Motor neuron (in vitro differentiated cells): ENCODE measurements at regions not wholly inside any gene's neighbourhood (a gene's known extent, or its start where the extent isn't known, plus 50 kb on each side); places are given as distances from the start of the nearest gene placed in this dataset.
"Not testable (repeated sequence)": the region's sequence is repeated elsewhere in the genome, so short reads cannot be mapped to it uniquely, and the experiment has no call there.

Experiments used
- ATAC-seq, 8 experiments: fragments of 200-7000 bp; cut with Tn5 transposase; replicated peaks in 6 of 8; 2 replicates each; pipeline ENCODE4 v1.8.0; 2021; ENCODE audit warnings: mild to moderate bottlenecking in 8 of 8, moderate library complexity in 8 of 8
- H3K27ac ChIP-seq, 2 donors: fragments of 250-450 bp; sonication (Bioruptor Pico); 2 replicates each; pipeline ENCODE4 v1.9.0; 2021; ENCODE audit warnings: antibody characterized with exemption in 2 of 2, mild to moderate bottlenecking in 2 of 2, moderate library complexity in 1 of 2
- H3K4me1 ChIP-seq, 2 donors: fragments of 250-450 bp; sonication (Bioruptor Pico); replicated peaks in 1 of 2; 2 replicates each; pipeline ENCODE4 v1.6.1; 2021; ENCODE audit warnings: antibody characterized with exemption in 2 of 2, mild to moderate bottlenecking in 2 of 2, moderate library complexity in 1 of 2
- H3K4me3 ChIP-seq, 5 donors: fragments of 250-450 bp; sonication (Bioruptor Pico); 2 replicates each; pipeline ENCODE4 v1.9.0; 2021; ENCODE audit warnings: antibody characterized with exemption in 5 of 5, mild to moderate bottlenecking in 5 of 5, moderate library complexity in 4 of 5
- WGBS, 10 experiments: fragments of 450-650 bp; shearing (Covaris generic); methylation state at CpG; one replicate each; pipeline ENCODE4 v1.0.0; 2022; 5-methylcytosine and 5-hydroxymethylcytosine counted together
- in situ Hi-C, 9 experiments: fragments of 400-800 bp; cut with MboI; loops; one replicate each; pipeline ENCODE4 v1.15.0; 2021; ENCODE audit warnings: low sequenced_read_pairs in 9 of 9, low pct_unique_long_range_greater_than_20kb in 2 of 9; ENCODE audit not compliant: unreplicated experiment in 9 of 9

GRCh38 chr5:42099846-42100245 lies 174.8 kb downstream of the FBXO4 start:
- H3K27ac ChIP-seq, in situ Hi-C loops, H3K4me3 ChIP-seq, ATAC-seq, H3K4me1 ChIP-seq: not testable (repeated sequence)
- 21 to 98% (median 53%) methylated on average over 1 to 5 of the region's 5 CpGs; no CpG with 5 or more reads in 1 of the 10 experiments for WGBS, 10 experiments

DNA sequence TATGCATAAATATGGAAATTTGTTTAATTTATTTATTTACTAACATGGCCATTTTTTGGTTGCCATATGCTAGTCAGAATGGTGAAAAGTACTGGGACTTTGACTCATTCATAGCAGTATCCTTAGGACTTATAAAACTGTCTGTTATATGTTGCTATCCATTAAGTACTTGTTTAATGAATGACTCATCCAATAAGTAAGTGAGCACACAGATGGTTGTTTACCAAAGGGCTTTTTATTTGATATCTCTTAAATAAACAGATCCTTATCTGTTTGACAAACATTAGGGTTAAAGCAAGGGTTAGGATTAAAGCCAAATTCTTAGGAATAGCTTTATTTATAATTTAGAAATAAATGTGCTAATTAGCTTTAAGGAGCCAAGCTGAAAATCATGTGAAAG lies 183.4 kb downstream of the FBXO4 start:
- H3K4me3 ChIP-seq = no peak overlapping the region
- no peaks in the 10 kb centered on the region for H3K4me1 ChIP-seq
- no peak overlapping the region for H3K27ac ChIP-seq
- no peak for ATAC-seq
- in situ Hi-C loops = no loop called here

DNA sequence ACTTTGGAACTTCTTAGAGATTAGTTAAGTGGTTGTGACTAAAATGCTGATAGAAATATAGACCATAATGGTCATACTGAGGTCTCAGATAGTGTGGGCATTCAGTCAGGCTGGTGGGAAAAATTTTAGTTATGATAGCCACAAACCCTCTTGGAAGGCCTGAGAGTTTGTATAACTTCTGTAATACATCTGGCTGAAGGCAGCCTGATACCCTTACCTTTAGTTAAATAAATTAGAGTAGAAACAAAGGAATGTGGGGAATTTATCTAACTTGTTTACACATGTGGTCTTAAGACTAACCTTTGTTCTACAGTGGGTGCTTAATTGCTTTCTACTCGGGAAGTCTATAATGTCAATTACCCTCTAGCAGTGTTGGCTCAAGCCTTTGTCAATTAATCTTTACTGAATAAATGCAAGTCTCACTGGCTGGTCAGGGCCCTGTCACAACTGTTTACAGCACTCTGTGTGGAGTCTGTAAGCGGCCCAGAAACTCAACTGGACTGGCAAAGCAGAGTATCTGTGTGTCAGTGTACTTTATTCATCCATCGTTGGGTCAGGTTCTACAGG lies 184.0 kb downstream of the FBXO4 start:
- H3K4me1 ChIP-seq = no peaks in the 10 kb centered on the region
- WGBS, 10 experiments = 14 to 100% (median 48%) methylated on average over 1 to 3 of the region's 3 CpGs; no CpG with 5 or more reads in 2 of the 10 experiments
- in situ Hi-C loops = no loop called here
- no peak overlapping the region for H3K27ac ChIP-seq
- ATAC-seq = no peak
- H3K4me3 ChIP-seq = no peak overlapping the region

GRCh38 chr5:42115721-42116120 lies 190.6 kb downstream of the FBXO4 start:
- 0 to 100% (median 0%) methylated on average over 1 to 2 of the region's 3 CpGs; no CpG with 5 or more reads in 7 of the 10 experiments for WGBS, 10 experiments
- H3K4me3 ChIP-seq, H3K27ac ChIP-seq, H3K4me1 ChIP-seq, ATAC-seq, in situ Hi-C loops: not testable (repeated sequence)

- in situ Hi-C loops = no loop called here
- Histone ChIP-seq H3K4me1 (no peaks in the 10 kb centered on the region), H3K27ac (no peak overlapping the region), H3K4me3 (no peak overlapping the region)
- no peak for ATAC-seq
These were observed 195.0 kb downstream of the FBXO4 start for GRCh38 chr5:42120070-42120469.

GRCh38 chr5:42121401-42121800 lies 196.3 kb downstream of the FBXO4 start:
- Histone ChIP-seq H3K4me1 (no peaks in the 10 kb centered on the region), H3K4me3 (no peak overlapping the region), H3K27ac (no peak overlapping the region)
- in situ Hi-C loops = no loop called here
- no peak for ATAC-seq
- 0 to 71% (median 27%) methylated on average over 1 to 2 of the region's 2 CpGs; no CpG with 5 or more reads in 1 of the 10 experiments for WGBS, 10 experiments

GRCh38 chr5:42131081-42131480 lies 206.0 kb downstream of the FBXO4 start:
- in situ Hi-C loops = no loop called here
- Histone ChIP-seq H3K4me3 (no peak overlapping the region), H3K27ac (no peak overlapping the region), H3K4me1 (no peaks in the 10 kb centered on the region)
- ATAC-seq = no peak
- WGBS, 10 experiments = 0 to 75% (median 60%) methylated on average over 1 to 2 of the region's 2 CpGs; no CpG with 5 or more reads in 5 of the 10 experiments

DNA sequence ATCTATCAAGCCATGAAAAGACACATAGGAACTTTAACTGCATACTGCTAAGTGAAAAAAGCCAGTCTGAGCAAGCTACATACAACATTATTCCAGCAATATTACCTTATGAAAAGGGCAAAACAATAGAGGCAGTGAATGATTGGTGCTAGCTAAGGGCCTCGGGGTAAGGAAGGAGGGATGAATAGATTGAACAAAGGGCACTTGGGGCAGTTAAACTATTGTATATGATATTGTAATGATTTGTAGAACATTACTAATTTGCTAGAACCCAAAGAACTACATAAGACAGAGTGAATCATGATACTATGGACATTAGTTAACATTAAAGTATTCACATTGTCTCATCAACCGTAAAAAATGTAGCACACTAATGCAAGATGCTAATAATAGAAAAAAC lies 218.3 kb downstream of the FBXO4 start:
- ATAC-seq = no peak
- in situ Hi-C loops = no loop called here

GRCh38 chr5:42148813-42149212 lies 223.7 kb downstream of the FBXO4 start:
- no peak overlapping the region for H3K27ac ChIP-seq
- WGBS, 10 experiments = 0 to 40% (median 6%) methylated on average over 1 of the region's 1 CpG; no CpG with 5 or more reads in 2 of the 10 experiments
- ATAC-seq = no peak
- in situ Hi-C loops = no loop called here
- no peak overlapping the region for H3K4me3 ChIP-seq
- H3K4me1 ChIP-seq = no peaks in the 10 kb centered on the region

More for the DNA sequence above, 218.3 kb downstream of the FBXO4 start:
- WGBS, 10 experiments = 29 to 100% (median 82%) methylated on average over 1 to 2 of the region's 2 CpGs; no CpG with 5 or more reads in 3 of the 10 experiments
- H3K27ac ChIP-seq = no peak overlapping the region
- H3K4me1 ChIP-seq = no peaks in the 10 kb centered on the region
- H3K4me3 ChIP-seq = no peak overlapping the region

DNA sequence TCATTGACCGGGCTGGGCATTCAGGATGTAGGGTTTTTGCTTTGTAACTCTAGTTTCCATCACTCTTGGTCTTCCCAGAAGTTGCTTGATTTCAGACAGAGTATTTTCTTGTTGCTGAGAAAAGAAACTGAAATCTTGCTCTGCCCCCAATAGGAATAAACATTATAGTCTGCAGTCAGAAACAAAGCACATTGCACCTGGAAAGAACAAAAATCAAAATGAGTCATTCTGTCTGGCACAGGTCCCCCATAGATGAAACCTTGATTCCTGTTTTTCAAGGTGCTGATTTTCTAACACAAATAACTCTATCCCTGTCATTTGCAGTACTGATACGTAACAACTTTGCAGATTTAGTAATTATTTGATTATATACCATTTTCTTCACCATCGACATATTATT lies 232.1 kb downstream of the FBXO4 start:
- no peak for ATAC-seq
- H3K4me3 ChIP-seq = no peak overlapping the region
- WGBS, 10 experiments = 17 to 100% (median 49%) methylated on average over 2 to 3 of the region's 3 CpGs; no CpG with 5 or more reads in 2 of the 10 experiments
- no peak overlapping the region for H3K27ac ChIP-seq
- H3K4me1 ChIP-seq = no peaks in the 10 kb centered on the region
- in situ Hi-C loops = no loop called here

DNA sequence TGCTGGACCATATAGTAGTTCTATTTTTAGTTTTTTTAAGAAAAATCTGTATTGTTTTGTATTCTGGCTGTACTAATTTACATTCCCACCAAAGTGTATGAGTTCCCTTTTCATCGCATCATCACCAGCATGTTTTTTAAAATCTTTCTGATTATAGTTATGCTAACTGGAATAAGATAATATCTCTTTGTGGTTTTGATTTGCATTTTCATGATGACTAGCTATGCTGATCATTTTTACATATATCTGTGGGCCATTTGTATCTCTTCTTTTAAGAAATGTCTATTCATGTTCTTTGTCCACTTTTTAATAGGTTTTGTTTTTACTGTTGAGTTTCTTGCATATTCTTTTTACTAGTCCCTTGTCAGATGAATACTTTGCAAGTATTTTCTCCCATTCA lies 238.0 kb downstream of the FBXO4 start:
- ATAC-seq = peak in 3 of 8 experiments; percentile 46 to 81 (median 63)
- H3K27ac ChIP-seq = no peak overlapping the region
- WGBS, 10 experiments = 0 to 100% (median 96%) methylated on average over 1 of the region's 1 CpG
- no peaks in the 10 kb centered on the region for H3K4me1 ChIP-seq
- in situ Hi-C loops = no loop called here
- H3K4me3 ChIP-seq = no peak overlapping the region

GRCh38 chr5:42168091-42168670 lies 243.1 kb downstream of the FBXO4 start:
- in situ Hi-C loops = no loop called here
- ATAC-seq = no peak
- no peak overlapping the region for H3K4me3 ChIP-seq
- H3K27ac ChIP-seq = no peak overlapping the region
- WGBS, 10 experiments = 0 to 67% (median 11%) methylated on average over 1 to 3 of the region's 3 CpGs; no CpG with 5 or more reads in 2 of the 10 experiments
- no peaks in the 10 kb centered on the region for H3K4me1 ChIP-seq

- H3K4me1 ChIP-seq, H3K4me3 ChIP-seq, in situ Hi-C loops, ATAC-seq, H3K27ac ChIP-seq: not testable (repeated sequence)
- WGBS, 10 experiments = 0 to 94% (median 20%) methylated on average over 1 to 2 of the region's 3 CpGs; no CpG with 5 or more reads in 4 of the 10 experiments
These were observed 247.1 kb upstream of the GHR start for GRCh38 chr5:42176118-42176517.

GRCh38 chr5:42179843-42180242 lies 243.4 kb upstream of the GHR start:
- H3K27ac ChIP-seq, ATAC-seq, H3K4me3 ChIP-seq, in situ Hi-C loops, H3K4me1 ChIP-seq: not testable (repeated sequence)
- 0% methylated on average over 1 of the region's 1 CpG; no CpG with 5 or more reads in 8 of the 10 experiments for WGBS, 10 experiments
